HCT116 (cell line): ENCODE measurements at regions not wholly inside any gene's neighbourhood (a gene's known extent, or its start where the extent isn't known, plus 50 kb on each side); places are given as distances from the start of the nearest gene placed in this dataset.

Source experiments
- ATAC-seq: fragments of 200-7000 bp; cut with Tn5 transposase; 2 replicates; pipeline ENCODE4 v1.9.1; 2020; ENCODE audit warnings: mild to moderate bottlenecking, moderate library complexity
- BruUV-seq: library from RNA; stranded (reverse); fragments of 400-500 nt; replicated peaks from 2 replicates; lab custom pipeline; 2021; lab: Mats Ljungman, UMichigan
- CTCF ChIA-PET: fragments of 300-600 bp; sonication (Branson Sonifier 250); formaldehyde crosslinking; loops from one replicate; lab custom pipeline; 2021; ENCODE audit warnings: antibody characterized with exemption; lab: Charles Lee
- POLR2A ChIA-PET: fragments of 300-600, 350-600 bp; sonication (Branson Sonifier 250); formaldehyde crosslinking; loops from one replicate; lab custom pipeline; 2021; ENCODE audit warnings: antibody characterized with exemption; lab: Charles Lee
- RAD21 ChIA-PET, 2 experiments: fragments of 300-600 bp; sonication (Branson Sonifier 250); formaldehyde crosslinking; loops; one replicate each; lab custom pipeline; 2023; ENCODE audit warnings: low total read pairs in 2 of 2; ENCODE audit not compliant: uncharacterized antibody in 2 of 2, unreplicated experiment in 2 of 2, low non-redundant PET in 1 of 2; lab: Charles Lee
- DNase-seq: peaks from one replicate; pipeline ENCODE4 v3.0.0-alpha.2; 2010; ENCODE audit warnings: low read depth, low spot score
- H2AFZ ChIP-seq: fragments of 200-600 bp; shearing (Covaris generic), sonication (generic); 2 replicates; pipeline ENCODE4 v1.6.1; 2017; ENCODE audit warnings: low read depth, mixed run types, mixed read lengths, antibody characterized with exemption, low read length; ENCODE audit not compliant: poor library complexity, severe bottlenecking
- H3K27ac ChIP-seq: 2 replicates; pipeline ENCODE4 v1.5.1; 2012; ENCODE audit warnings: low read depth, low read length
- H3K27me3 ChIP-seq: fragments of 200-600 bp; sonication (generic); 2 replicates; pipeline ENCODE4 v1.6.1; 2016; ENCODE audit warnings: mixed run types, low read length, mixed read lengths; ENCODE audit not compliant: insufficient read depth
- H3K36me3 ChIP-seq, 2 experiments: fragments of 200-500 bp in 1 of 2; fragments of 200-600 bp in 1 of 2; sonication (Bioruptor generic) in 1 of 2; sonication (generic) in 1 of 2; 2 replicates each; pipeline versions ENCODE4 v1.5.1 to v1.6.1; 2014 to 2016; ENCODE audit warnings: low read length in 2 of 2, inconsistent platforms in 1 of 2, mixed read lengths in 1 of 2, mixed run types in 1 of 2; ENCODE audit not compliant: insufficient read depth in 2 of 2, control insufficient read depth in 1 of 2
- H3K4me1 ChIP-seq, 2 experiments: fragments of 200-600 bp in 1 of 2; sonication (generic) in 1 of 2; 2 replicates each; pipeline versions ENCODE4 v1.5.1 to v1.6.1; 2012 to 2017; ENCODE audit warnings: low read length in 2 of 2, inconsistent platforms in 1 of 2, mild to moderate bottlenecking in 1 of 2, mixed read lengths in 1 of 2, mixed run types in 1 of 2, moderate library complexity in 1 of 2; ENCODE audit not compliant: insufficient read depth in 2 of 2, control insufficient read depth in 1 of 2
- H3K4me2 ChIP-seq: fragments of 200-600 bp; sonication (generic); 2 replicates; pipeline ENCODE4 v1.6.1; 2017; ENCODE audit warnings: mixed run types, low read length, mixed read lengths
- H3K4me3 ChIP-seq, 2 experiments: fragments of 200-600 bp in 1 of 2; sonication (generic) in 1 of 2; replicated peaks in 1 of 2; 2 replicates each; pipeline ENCODE4 v1.5.1; 2011 to 2016; ENCODE audit warnings: low read length in 2 of 2, control low read depth in 1 of 2, low read depth in 1 of 2, mild to moderate bottlenecking in 1 of 2, mixed read lengths in 1 of 2, mixed run types in 1 of 2
- H3K79me2 ChIP-seq: fragments of 200-600 bp; sonication (generic); 2 replicates; pipeline ENCODE4 v1.6.1; 2017; ENCODE audit warnings: mild to moderate bottlenecking, mixed run types, low read length, moderate library complexity, mixed read lengths; ENCODE audit not compliant: insufficient read depth
- H3K9ac ChIP-seq: fragments of 200-600 bp; sonication (generic); 2 replicates; pipeline ENCODE4 v1.6.1; 2016; ENCODE audit warnings: low read length, mixed read lengths
- H3K9me2 ChIP-seq: fragments of 200-600 bp; sonication (generic), shearing (Covaris generic); 2 replicates; pipeline ENCODE4 v1.6.1; 2017; ENCODE audit warnings: mixed run types, mild to moderate bottlenecking, moderate library complexity; ENCODE audit not compliant: insufficient read depth
- H3K9me3 ChIP-seq, 2 experiments: fragments of 200-500 bp in 1 of 2; fragments of 200-600 bp in 1 of 2; sonication (Bioruptor generic) in 1 of 2; sonication (generic) in 1 of 2; 2 replicates each; pipeline ENCODE4 v1.6.1; 2014 to 2017; ENCODE audit warnings: low read length in 2 of 2, mixed read lengths in 2 of 2, inconsistent platforms in 1 of 2, low read depth in 1 of 2, mild to moderate bottlenecking in 1 of 2, mixed run types in 1 of 2, moderate library complexity in 1 of 2; ENCODE audit not compliant: control insufficient read depth in 1 of 2, insufficient read depth in 1 of 2
- H4K20me1 ChIP-seq: fragments of 200-600 bp; sonication (generic), shearing (Covaris generic); 2 replicates; pipeline ENCODE4 v1.6.1; 2017; ENCODE audit warnings: mixed run types, mild to moderate bottlenecking, moderate library complexity; ENCODE audit not compliant: insufficient read depth
- CBX3 ChIP-seq: IDR thresholded peaks from 2 replicates; pipeline ENCODE4 v1.6.1; 2012; ENCODE audit warnings: low read depth
- CEBPB ChIP-seq: IDR thresholded peaks from 2 replicates; pipeline ENCODE4 v1.6.1; 2012; ENCODE audit warnings: low read depth
- EGR1 ChIP-seq: IDR thresholded peaks from 2 replicates; pipeline ENCODE4 v1.6.1; 2012; ENCODE audit warnings: low read depth
- EZH2 ChIP-seq: fragments of 200-600 bp; sonication (generic); IDR thresholded peaks from 2 replicates; pipeline ENCODE4 v1.6.1; 2017; ENCODE audit warnings: antibody characterized with exemption, mixed run types
- FOSL1 ChIP-seq: IDR thresholded peaks from 2 replicates; pipeline ENCODE4 v1.6.1; 2012; ENCODE audit warnings: low read depth
- JUND ChIP-seq: IDR thresholded peaks from 2 replicates; pipeline ENCODE4 v1.6.1; 2012
- POLR2AphosphoS5 ChIP-seq: IDR thresholded peaks from 2 replicates; pipeline ENCODE4 v1.6.1; 2011; ENCODE audit warnings: mild to moderate bottlenecking, low read depth, low read length, moderate library complexity
- RAD21 ChIP-seq: IDR thresholded peaks from 2 replicates; pipeline ENCODE4 v1.6.1; 2012; ENCODE audit warnings: low read depth, mild to moderate bottlenecking
- SIN3A ChIP-seq: IDR thresholded peaks from 2 replicates; pipeline ENCODE4 v1.6.1; 2012; ENCODE audit warnings: low read depth
- SP1 ChIP-seq: IDR thresholded peaks from 2 replicates; pipeline ENCODE4 v1.6.1; 2012; ENCODE audit warnings: low read depth
- SRF ChIP-seq: IDR thresholded peaks from 2 replicates; pipeline ENCODE4 v1.6.1; 2012; ENCODE audit warnings: low read depth
- TCF7L2 ChIP-seq: IDR thresholded peaks from 2 replicates; pipeline ENCODE4 v1.7.0; 2011; ENCODE audit warnings: borderline replicate concordance, inconsistent platforms; ENCODE audit not compliant: insufficient read depth, insufficient read length; ENCODE audit errors: extremely low read depth
- YY1 ChIP-seq: IDR thresholded peaks from 2 replicates; pipeline ENCODE4 v1.6.1; 2011; ENCODE audit warnings: low read length, low read depth, moderate library complexity, mild to moderate bottlenecking; ENCODE audit not compliant: insufficient replicate concordance; ENCODE audit errors: extremely low read depth
- ZFX ChIP-seq: fragments of 450-650 bp; IDR thresholded peaks from 2 replicates; pipeline ENCODE4 v1.6.1; 2017
- ZNF274 ChIP-seq: fragments of 200-500 bp; sonication (Bioruptor generic); IDR thresholded peaks from 2 replicates; pipeline ENCODE4 v1.6.1; 2014; ENCODE audit warnings: mild to moderate bottlenecking, low read depth, low read length, inconsistent platforms
- intact Hi-C: fragments of 100-400 bp; cut with micrococcal nuclease; formaldehyde crosslinking; loops from 2 replicates; pipeline ENCODE4 v1.10.0; 2022
- TF ChIP-seq, protein P1 (sequence below): IDR thresholded peaks from 2 replicates; pipeline ENCODE4 v1.6.1; 2011; ENCODE audit warnings: mild to moderate bottlenecking, low read length, moderate library complexity; ENCODE audit not compliant: insufficient replicate concordance; ENCODE audit errors: extremely low read depth
- TF ChIP-seq, protein P2 (sequence below), 3 experiments: fragments of 200-600 bp in 1 of 3; sonication (generic) in 1 of 3; IDR thresholded peaks in 2 of 3; conservative IDR thresholded peaks in 1 of 3; 2 replicates each; pipeline ENCODE4 v1.5.1; 2012 to 2017; ENCODE audit warnings: low read depth in 2 of 3, low read length in 2 of 3, antibody characterized with exemption in 1 of 3, borderline replicate concordance in 1 of 3, control low read depth in 1 of 3, mild to moderate bottlenecking in 1 of 3, mixed read lengths in 1 of 3, mixed run types in 1 of 3, moderate library complexity in 1 of 3; ENCODE audit not compliant: insufficient read depth in 1 of 3
- TF ChIP-seq, protein P3 (sequence below): IDR thresholded peaks from 2 replicates; pipeline ENCODE4 v1.6.1; 2012
- TF ChIP-seq, protein P4 (sequence below): IDR thresholded peaks from 2 replicates; pipeline ENCODE4 v1.6.1; 2012
- TF ChIP-seq, protein P5 (sequence below): IDR thresholded peaks from 2 replicates; pipeline ENCODE4 v1.6.1; 2012; ENCODE audit warnings: low read depth

DNA sequence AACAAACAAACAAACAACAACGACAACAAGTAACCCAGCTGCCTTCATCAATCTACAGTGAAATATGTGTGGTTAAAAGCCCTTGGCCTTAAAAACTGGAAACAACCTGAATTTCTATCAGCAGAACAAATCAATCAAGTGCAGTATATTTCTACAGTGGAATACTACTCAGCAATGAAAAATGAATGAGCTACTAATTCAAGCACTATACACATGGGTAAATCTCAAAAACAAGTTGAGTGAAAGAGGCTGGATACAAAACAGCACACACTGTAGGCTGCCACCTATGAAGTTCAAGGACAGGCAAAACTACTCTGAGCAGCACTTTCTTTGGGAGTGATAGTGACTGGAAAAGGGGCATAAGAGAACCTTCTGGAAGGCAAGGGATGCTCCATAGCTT, 395.5 kb upstream of the PROK2 start:
- DNase-seq: no peak
- Histone ChIP-seq H2AFZ (no peak overlapping the region), H3K9me3 (no peaks in the 10 kb centered on the region)
- TF ChIP-seq, protein P1, sequence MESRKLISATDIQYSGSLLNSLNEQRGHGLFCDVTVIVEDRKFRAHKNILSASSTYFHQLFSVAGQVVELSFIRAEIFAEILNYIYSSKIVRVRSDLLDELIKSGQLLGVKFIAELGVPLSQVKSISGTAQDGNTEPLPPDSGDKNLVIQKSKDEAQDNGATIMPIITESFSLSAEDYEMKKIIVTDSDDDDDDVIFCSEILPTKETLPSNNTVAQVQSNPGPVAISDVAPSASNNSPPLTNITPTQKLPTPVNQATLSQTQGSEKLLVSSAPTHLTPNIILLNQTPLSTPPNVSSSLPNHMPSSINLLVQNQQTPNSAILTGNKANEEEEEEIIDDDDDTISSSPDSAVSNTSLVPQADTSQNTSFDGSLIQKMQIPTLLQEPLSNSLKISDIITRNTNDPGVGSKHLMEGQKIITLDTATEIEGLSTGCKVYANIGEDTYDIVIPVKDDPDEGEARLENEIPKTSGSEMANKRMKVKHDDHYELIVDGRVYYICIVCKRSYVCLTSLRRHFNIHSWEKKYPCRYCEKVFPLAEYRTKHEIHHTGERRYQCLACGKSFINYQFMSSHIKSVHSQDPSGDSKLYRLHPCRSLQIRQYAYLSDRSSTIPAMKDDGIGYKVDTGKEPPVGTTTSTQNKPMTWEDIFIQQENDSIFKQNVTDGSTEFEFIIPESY: no peak
- TF ChIP-seq, protein P2, sequence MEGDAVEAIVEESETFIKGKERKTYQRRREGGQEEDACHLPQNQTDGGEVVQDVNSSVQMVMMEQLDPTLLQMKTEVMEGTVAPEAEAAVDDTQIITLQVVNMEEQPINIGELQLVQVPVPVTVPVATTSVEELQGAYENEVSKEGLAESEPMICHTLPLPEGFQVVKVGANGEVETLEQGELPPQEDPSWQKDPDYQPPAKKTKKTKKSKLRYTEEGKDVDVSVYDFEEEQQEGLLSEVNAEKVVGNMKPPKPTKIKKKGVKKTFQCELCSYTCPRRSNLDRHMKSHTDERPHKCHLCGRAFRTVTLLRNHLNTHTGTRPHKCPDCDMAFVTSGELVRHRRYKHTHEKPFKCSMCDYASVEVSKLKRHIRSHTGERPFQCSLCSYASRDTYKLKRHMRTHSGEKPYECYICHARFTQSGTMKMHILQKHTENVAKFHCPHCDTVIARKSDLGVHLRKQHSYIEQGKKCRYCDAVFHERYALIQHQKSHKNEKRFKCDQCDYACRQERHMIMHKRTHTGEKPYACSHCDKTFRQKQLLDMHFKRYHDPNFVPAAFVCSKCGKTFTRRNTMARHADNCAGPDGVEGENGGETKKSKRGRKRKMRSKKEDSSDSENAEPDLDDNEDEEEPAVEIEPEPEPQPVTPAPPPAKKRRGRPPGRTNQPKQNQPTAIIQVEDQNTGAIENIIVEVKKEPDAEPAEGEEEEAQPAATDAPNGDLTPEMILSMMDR (IDR thresholded peaks at IDR 0.05 in 2 of 3, conservative IDR thresholded peaks at IDR 0.05 in 1 of 3; ENCODE audit: borderline replicate concordance in 1 of 3, insufficient read depth in 1 of 3, low read depth in 2 of 3, low read length in 2 of 3): no peak
- TF ChIP-seq JUND: no peak
- no peak for TF ChIP-seq SRF
- TF ChIP-seq TCF7L2: no peak
- TF ChIP-seq POLR2AphosphoS5: no peak
- no peak for TF ChIP-seq RAD21
- TF ChIP-seq FOSL1: no peak
- no peak for TF ChIP-seq EZH2
- no peak for TF ChIP-seq EGR1
- TF ChIP-seq ZNF274: no peak
- TF ChIP-seq, protein P3, sequence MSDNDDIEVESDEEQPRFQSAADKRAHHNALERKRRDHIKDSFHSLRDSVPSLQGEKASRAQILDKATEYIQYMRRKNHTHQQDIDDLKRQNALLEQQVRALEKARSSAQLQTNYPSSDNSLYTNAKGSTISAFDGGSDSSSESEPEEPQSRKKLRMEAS: no peak
- TF ChIP-seq CEBPB: no peak
- TF ChIP-seq CBX3: no peak
- no peak for TF ChIP-seq SIN3A
- TF ChIP-seq ZFX: no peak
- TF ChIP-seq, protein P4, sequence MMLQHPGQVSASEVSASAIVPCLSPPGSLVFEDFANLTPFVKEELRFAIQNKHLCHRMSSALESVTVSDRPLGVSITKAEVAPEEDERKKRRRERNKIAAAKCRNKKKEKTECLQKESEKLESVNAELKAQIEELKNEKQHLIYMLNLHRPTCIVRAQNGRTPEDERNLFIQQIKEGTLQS: no peak
- TF ChIP-seq YY1: no peak
- TF ChIP-seq, protein P5, sequence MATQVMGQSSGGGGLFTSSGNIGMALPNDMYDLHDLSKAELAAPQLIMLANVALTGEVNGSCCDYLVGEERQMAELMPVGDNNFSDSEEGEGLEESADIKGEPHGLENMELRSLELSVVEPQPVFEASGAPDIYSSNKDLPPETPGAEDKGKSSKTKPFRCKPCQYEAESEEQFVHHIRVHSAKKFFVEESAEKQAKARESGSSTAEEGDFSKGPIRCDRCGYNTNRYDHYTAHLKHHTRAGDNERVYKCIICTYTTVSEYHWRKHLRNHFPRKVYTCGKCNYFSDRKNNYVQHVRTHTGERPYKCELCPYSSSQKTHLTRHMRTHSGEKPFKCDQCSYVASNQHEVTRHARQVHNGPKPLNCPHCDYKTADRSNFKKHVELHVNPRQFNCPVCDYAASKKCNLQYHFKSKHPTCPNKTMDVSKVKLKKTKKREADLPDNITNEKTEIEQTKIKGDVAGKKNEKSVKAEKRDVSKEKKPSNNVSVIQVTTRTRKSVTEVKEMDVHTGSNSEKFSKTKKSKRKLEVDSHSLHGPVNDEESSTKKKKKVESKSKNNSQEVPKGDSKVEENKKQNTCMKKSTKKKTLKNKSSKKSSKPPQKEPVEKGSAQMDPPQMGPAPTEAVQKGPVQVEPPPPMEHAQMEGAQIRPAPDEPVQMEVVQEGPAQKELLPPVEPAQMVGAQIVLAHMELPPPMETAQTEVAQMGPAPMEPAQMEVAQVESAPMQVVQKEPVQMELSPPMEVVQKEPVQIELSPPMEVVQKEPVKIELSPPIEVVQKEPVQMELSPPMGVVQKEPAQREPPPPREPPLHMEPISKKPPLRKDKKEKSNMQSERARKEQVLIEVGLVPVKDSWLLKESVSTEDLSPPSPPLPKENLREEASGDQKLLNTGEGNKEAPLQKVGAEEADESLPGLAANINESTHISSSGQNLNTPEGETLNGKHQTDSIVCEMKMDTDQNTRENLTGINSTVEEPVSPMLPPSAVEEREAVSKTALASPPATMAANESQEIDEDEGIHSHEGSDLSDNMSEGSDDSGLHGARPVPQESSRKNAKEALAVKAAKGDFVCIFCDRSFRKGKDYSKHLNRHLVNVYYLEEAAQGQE: no peak
- TF ChIP-seq SP1: no peak
- TF ChIP-seq, all 23 proteins: peak for 0
- ChIA-PET POLR2A (no interaction called here), CTCF (no interaction called here), RAD21 (no interaction called here)
- no peaks in the 10 kb centered on the region for H3K36me3 ChIP-seq
- H3K4me1 ChIP-seq: no peaks in the 10 kb centered on the region
- H3K9me2 ChIP-seq: no peaks in the 10 kb centered on the region
- no TSS peak for BruUV-seq
- no peaks in the 10 kb centered on the region for H3K79me2 ChIP-seq
- no peak overlapping the region for H3K27ac ChIP-seq
- ATAC-seq: no peak
- no peak overlapping the region for H3K4me3 ChIP-seq
- H3K9ac ChIP-seq: no peak overlapping the region
- peaks cover 22% of the 10 kb centered on the region for H3K27me3 ChIP-seq
- intact Hi-C loops: no loop called here
- no peak overlapping the region for H3K4me2 ChIP-seq
- no peaks in the 10 kb centered on the region for H4K20me1 ChIP-seq
